Testis (tissue), 2 donors: ENCODE measurements at regions not wholly inside any gene's neighbourhood (a gene's known extent, or its start where the extent isn't known, plus 50 kb on each side); places are given as distances from the start of the nearest gene placed in this dataset.

ENCODE experiments used
- DNase-seq: peaks from one replicate; pipeline ENCODE4 v3.0.0-alpha.2; 2019
- H3K27ac ChIP-seq, 2 donors: fragments of 200-600 bp; sonication (generic); one replicate each; pipeline ENCODE4 v1.5.1; 2019
- H3K27me3 ChIP-seq: fragments of 200-600 bp; sonication (generic); one replicate; pipeline ENCODE4 v1.5.1; 2019
- H3K36me3 ChIP-seq: fragments of 200-600 bp; sonication (generic); one replicate; pipeline ENCODE4 v1.5.1; 2017; ENCODE audit warnings: low read depth; ENCODE audit errors: missing control alignments
- H3K4me1 ChIP-seq: fragments of 200-600 bp; sonication (generic); one replicate; pipeline ENCODE4 v1.5.1; 2019
- H3K4me3 ChIP-seq, 2 donors: fragments of 200-600 bp; sonication (generic); one replicate each; pipeline ENCODE4 v1.5.1; 2017 to 2019
- H3K9me3 ChIP-seq: fragments of 200-600 bp; sonication (generic); one replicate; pipeline ENCODE4 v1.5.1; 2017
- POLR2A ChIP-seq: fragments of 450-650 bp; IDR thresholded peaks from one replicate; pipeline ENCODE4 v1.6.1; 2017; ENCODE audit warnings: antibody characterized with exemption, mild to moderate bottlenecking, moderate library complexity
- WGBS, 2 donors: methylation state at CpG; one replicate each; pipeline ENCODE4 v1.1.5; 2018; 5-methylcytosine and 5-hydroxymethylcytosine counted together
- intact Hi-C: fragments of 100-400 bp; cut with DNase I; formaldehyde crosslinking; loops from one replicate; pipeline ENCODE4 v1.15.1; 2023; ENCODE audit warnings: low total_unique reads
- TF ChIP-seq, protein P1 (sequence below), 3 experiments: fragments of 450-650 bp in 2 of 3; fragments of 200-600 bp in 1 of 3; sonication (generic) in 1 of 3; IDR thresholded peaks; one replicate each; pipeline ENCODE4 v1.5.1; 2016 to 2019; ENCODE audit warnings: antibody characterized with exemption in 3 of 3, mild to moderate bottlenecking in 2 of 3, moderate library complexity in 1 of 3

DNA sequence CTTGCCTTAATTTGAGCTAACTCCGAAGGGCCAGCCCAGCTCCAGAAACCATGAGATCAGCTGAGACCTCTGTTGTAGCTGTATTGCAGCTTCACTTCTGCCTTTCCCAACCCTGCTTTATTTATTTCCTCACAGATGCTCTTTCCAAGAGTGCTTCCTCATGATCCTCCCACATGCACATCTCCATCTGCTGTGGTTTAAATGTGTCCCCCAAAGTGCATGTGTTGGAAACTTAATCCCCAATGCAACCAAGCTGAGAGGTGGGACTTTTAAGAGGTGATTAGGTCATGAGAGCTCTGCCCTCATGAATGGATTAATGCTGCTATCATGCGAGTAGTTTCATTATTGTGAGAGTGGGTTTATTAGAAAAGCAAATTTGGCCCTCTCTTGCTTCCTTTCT lies 164.4 kb upstream of the TAB2 start:
- Histone ChIP-seq H3K27ac (no peak overlapping the region), H3K36me3 (no peaks in the 10 kb centered on the region), H3K4me3 (no peak overlapping the region), H3K27me3 (no peaks in the 10 kb centered on the region), H3K9me3 (no peaks in the 10 kb centered on the region), H3K4me1 (no peaks in the 10 kb centered on the region)
- intact Hi-C loops: no loop called here
- no peak for TF ChIP-seq POLR2A
- TF ChIP-seq, protein P1, sequence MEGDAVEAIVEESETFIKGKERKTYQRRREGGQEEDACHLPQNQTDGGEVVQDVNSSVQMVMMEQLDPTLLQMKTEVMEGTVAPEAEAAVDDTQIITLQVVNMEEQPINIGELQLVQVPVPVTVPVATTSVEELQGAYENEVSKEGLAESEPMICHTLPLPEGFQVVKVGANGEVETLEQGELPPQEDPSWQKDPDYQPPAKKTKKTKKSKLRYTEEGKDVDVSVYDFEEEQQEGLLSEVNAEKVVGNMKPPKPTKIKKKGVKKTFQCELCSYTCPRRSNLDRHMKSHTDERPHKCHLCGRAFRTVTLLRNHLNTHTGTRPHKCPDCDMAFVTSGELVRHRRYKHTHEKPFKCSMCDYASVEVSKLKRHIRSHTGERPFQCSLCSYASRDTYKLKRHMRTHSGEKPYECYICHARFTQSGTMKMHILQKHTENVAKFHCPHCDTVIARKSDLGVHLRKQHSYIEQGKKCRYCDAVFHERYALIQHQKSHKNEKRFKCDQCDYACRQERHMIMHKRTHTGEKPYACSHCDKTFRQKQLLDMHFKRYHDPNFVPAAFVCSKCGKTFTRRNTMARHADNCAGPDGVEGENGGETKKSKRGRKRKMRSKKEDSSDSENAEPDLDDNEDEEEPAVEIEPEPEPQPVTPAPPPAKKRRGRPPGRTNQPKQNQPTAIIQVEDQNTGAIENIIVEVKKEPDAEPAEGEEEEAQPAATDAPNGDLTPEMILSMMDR (IDR thresholded peaks at IDR 0.05): no peak
- no peak for DNase-seq
- WGBS, 2 donors: 50 to 55% methylated on average over 2 of the region's 2 CpGs

DNA sequence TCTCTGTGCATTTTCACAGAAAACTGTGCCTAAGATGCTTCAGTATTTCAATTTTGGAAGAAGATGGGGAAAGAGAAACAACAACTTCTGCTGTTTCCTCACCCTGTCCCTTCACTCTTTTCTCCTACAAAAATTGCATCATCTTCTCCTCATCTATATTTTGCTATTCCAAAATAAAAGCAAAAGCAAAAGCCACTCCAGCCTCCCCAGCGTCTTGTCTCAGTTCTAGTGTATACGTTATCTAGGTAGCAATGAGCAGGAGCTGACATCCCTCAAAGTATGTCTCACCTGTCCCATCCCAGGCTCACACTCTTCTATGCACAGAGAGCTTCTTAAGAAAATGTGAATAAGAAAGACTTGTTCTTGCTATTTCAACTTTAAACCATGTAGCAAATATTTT lies 163.8 kb upstream of the TAB2 start:
- H3K27me3 ChIP-seq: no peaks in the 10 kb centered on the region
- no peaks in the 10 kb centered on the region for H3K9me3 ChIP-seq
- TF ChIP-seq, protein P1 (IDR thresholded peaks at IDR 0.05): no peak
- TF ChIP-seq POLR2A: no peak
- DNase-seq: no peak
- intact Hi-C loops: no loop called here
- H3K4me3 ChIP-seq: no peak overlapping the region
- WGBS, 2 donors: 79 to 89% methylated on average over 2 of the region's 2 CpGs
- no peaks in the 10 kb centered on the region for H3K36me3 ChIP-seq
- H3K27ac ChIP-seq: no peak overlapping the region
- no peaks in the 10 kb centered on the region for H3K4me1 ChIP-seq

DNA sequence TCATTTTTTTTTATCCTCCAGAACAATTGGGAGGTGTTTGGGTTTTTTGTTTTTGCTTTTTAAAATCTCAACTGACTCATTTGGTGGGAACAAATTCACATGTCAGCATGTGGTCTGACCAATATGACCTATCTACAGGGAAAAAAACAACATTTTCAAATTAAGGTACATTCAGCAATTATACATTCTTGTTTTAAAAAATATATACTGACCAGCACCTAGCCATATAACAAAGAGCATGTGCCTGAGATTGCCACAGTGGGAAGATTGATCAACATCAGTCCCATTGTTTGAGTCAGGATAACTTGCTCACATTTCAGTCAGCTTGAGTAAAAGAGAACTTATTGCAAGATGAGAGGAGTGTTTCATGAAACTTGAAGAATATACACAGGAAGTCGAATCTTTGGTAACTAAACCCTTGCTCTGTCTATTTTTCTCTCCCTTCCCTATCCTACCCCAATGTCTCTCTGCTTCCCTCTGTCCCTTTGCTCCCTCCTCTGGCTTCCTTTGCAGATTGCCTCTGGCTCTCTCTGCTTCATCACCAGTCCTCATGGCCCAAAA lies 163.2 kb upstream of the TAB2 start:
- Histone ChIP-seq H3K4me1 (no peaks in the 10 kb centered on the region), H3K4me3 (no peak overlapping the region), H3K9me3 (no peaks in the 10 kb centered on the region), H3K27ac (no peak overlapping the region), H3K27me3 (no peaks in the 10 kb centered on the region), H3K36me3 (no peaks in the 10 kb centered on the region)
- intact Hi-C loops: no loop called here
- WGBS, 2 donors: 88 to 94% methylated on average over 1 of the region's 1 CpG
- DNase-seq: no peak
- TF ChIP-seq POLR2A: no peak
- TF ChIP-seq, protein P1 (IDR thresholded peaks at IDR 0.05): no peak

DNA sequence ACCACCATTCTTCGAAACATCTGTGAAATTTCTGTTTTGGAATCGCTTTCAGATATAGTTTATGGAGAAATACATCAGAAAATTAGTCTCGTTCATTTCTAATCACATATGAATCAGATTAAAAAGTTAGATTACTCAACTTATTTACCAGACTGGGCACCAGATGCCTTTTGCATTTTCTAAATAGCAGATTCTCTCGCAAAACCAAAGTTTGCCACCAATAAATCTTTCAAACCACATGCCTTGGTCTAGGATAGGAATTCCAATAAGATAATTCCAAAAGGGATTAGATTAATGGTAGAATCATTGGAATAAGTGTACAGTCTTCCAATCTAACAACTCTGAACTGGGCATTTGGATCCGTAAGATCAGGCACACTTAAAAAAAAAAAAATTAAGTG lies 160.4 kb upstream of the TAB2 start:
- no peaks in the 10 kb centered on the region for H3K27me3 ChIP-seq
- no peaks in the 10 kb centered on the region for H3K36me3 ChIP-seq
- TF ChIP-seq POLR2A: no peak
- TF ChIP-seq, protein P1 (IDR thresholded peaks at IDR 0.05): no peak
- WGBS, 2 donors: 84 to 85% methylated on average over 5 of the region's 5 CpGs
- no peak for DNase-seq
- no peaks in the 10 kb centered on the region for H3K4me1 ChIP-seq
- no peaks in the 10 kb centered on the region for H3K9me3 ChIP-seq
- no peak overlapping the region for H3K27ac ChIP-seq
- intact Hi-C loops: no loop called here
- no peak overlapping the region for H3K4me3 ChIP-seq

DNA sequence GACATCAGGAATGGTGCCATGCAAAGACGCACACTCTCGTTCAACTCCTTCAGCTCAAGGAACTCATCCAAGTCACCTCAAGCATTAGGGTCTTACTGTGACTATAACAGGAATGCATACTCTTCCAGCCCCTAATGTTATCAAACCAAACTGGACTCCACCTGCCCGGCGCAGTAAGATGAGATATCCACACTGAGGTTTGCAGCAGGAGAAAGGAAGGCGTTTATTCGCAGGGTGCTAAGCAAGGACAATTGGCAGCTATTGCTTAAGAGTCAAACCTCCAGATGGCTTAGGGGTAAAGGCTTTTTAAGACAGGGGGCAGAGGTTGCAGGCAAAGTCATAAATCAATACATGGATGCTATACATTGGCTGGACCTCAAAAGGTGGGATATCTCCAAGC lies 159.4 kb upstream of the TAB2 start:
- H3K36me3 ChIP-seq: no peaks in the 10 kb centered on the region
- H3K4me1 ChIP-seq: no peaks in the 10 kb centered on the region
- H3K27ac ChIP-seq: no peak overlapping the region
- TF ChIP-seq, protein P1 (IDR thresholded peaks at IDR 0.05): no peak
- TF ChIP-seq POLR2A: no peak
- intact Hi-C loops: no loop called here
- 85 to 95% methylated on average over 6 of the region's 6 CpGs for WGBS, 2 donors
- H3K27me3 ChIP-seq: no peaks in the 10 kb centered on the region
- no peak overlapping the region for H3K4me3 ChIP-seq
- H3K9me3 ChIP-seq: no peaks in the 10 kb centered on the region
- no peak for DNase-seq
